Stomach (tissue), 4 donors: ENCODE measurements at regions not wholly inside any gene's neighbourhood (a gene's known extent, or its start where the extent isn't known, plus 50 kb on each side); places are given as distances from the start of the nearest gene placed in this dataset.

Source experiments
- CTCF ChIP-seq, 7 experiments: fragments of 450-650 bp in 4 of 7; fragments of 200-600 bp in 3 of 7; sonication (generic) in 3 of 7; IDR thresholded peaks; one replicate each; pipeline ENCODE4 v1.5.1; 2016 to 2019; ENCODE audit warnings: antibody characterized with exemption in 7 of 7, control low read depth in 2 of 7, mild to moderate bottlenecking in 1 of 7
- EP300 ChIP-seq: sonication (generic); formaldehyde crosslinking; IDR thresholded peaks from one replicate; pipeline ENCODE4 v1.6.1; 2017; ENCODE audit warnings: antibody characterized with exemption

DNA sequence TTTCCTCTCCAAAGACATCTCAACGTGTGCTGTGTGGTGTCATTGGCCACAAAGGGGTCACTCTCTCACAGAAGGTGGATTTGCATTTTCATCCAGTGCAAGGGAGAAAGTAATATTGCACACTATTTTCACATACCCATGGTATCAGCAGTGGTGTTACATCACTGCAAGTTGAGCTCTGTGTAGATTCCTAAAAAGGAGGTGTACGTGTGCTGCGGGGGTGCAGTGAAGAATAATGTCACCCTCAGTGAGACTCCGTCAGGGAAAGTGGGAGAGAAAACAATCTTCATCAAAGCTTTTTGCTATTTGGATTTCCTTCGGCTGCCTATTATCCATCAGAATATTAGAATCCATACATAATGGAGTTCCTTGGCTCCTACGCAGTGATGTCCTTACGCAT lies 733.8 kb upstream of the FANCL start:
- TF ChIP-seq CTCF (IDR thresholded peaks at IDR 0.05) (no peak), EP300 (no peak)
